ENCODE measurements at regions not wholly inside any gene's neighbourhood (a gene's known extent, or its start where the extent isn't known, plus 50 kb on each side); places are given as distances from the start of the nearest gene placed in this dataset.

DNA sequence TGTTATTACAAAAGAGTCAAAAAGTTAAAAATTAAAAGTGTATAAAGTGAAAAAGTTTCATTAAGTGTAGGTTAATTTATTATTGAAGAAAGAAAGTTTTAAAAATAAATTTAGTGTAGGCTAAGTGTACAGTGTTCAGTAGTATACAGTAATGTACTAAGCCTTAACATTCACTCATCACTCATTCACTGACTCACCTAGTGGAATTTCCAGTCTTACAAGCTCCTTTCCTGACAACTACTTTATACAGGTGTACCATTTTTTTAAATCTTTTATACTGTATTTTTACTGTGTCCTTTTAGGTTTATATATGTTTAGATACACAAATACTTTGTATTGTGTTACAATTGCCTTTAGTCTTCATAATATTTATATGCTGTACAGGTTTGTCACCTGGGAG is 530.2 kb upstream of the FAM174A start:
- H3K27ac ChIP-seq: no peak overlapping the region
- no peak for TF ChIP-seq ZFX (IDR thresholded peaks at IDR 0.05)
- TF ChIP-seq, protein P1, sequence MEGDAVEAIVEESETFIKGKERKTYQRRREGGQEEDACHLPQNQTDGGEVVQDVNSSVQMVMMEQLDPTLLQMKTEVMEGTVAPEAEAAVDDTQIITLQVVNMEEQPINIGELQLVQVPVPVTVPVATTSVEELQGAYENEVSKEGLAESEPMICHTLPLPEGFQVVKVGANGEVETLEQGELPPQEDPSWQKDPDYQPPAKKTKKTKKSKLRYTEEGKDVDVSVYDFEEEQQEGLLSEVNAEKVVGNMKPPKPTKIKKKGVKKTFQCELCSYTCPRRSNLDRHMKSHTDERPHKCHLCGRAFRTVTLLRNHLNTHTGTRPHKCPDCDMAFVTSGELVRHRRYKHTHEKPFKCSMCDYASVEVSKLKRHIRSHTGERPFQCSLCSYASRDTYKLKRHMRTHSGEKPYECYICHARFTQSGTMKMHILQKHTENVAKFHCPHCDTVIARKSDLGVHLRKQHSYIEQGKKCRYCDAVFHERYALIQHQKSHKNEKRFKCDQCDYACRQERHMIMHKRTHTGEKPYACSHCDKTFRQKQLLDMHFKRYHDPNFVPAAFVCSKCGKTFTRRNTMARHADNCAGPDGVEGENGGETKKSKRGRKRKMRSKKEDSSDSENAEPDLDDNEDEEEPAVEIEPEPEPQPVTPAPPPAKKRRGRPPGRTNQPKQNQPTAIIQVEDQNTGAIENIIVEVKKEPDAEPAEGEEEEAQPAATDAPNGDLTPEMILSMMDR (conservative IDR thresholded peaks at IDR 0.05): no peak

DNA sequence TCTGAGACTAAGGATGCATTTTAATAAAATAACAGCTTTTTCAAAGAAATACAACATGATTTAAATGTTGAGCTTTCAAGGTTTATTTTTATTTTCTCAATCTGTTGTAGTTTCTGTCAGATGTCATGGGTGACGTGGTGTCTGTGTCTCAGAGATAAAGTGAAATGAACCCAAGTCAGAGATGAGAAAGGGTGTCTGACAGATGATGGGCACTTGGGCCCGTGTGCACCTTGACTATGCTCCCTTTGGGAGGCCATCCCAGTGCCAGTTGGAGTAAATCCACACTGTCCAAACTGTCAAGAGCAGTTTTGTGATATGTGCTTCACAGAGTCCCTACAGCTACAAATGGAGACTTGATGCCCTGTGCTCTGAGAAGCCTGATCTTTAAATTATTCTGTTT is 536.9 kb upstream of the FAM174A start:
- TF ChIP-seq, protein P1 (conservative IDR thresholded peaks at IDR 0.05): no peak
- no peak for TF ChIP-seq ZFX (IDR thresholded peaks at IDR 0.05)

DNA sequence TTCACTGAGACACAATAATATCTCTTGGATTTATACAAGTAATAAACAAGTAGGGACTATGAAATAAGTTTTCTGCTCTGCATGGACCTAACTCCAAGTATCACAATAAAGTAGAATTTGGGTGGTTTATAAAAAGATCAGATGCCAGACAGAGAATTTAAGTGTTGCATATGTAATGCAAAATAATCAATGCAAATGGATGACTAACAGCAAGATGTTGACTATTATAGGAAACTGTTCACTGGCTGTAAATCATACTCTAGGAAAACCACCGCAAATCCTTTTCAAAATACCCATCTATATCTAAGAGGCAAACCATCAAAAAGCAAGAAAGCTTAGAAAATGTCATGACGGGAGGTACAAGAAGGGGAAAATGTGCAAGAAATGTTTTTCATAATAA is 539.8 kb upstream of the FAM174A start:
- no peak for TF ChIP-seq ZFX (IDR thresholded peaks at IDR 0.05)
- TF ChIP-seq, protein P1 (conservative IDR thresholded peaks at IDR 0.05): no peak
- no peak overlapping the region for H3K27ac ChIP-seq

More for the DNA sequence above, 536.9 kb upstream of the FAM174A start:
- H3K27ac ChIP-seq: no peak overlapping the region

DNA sequence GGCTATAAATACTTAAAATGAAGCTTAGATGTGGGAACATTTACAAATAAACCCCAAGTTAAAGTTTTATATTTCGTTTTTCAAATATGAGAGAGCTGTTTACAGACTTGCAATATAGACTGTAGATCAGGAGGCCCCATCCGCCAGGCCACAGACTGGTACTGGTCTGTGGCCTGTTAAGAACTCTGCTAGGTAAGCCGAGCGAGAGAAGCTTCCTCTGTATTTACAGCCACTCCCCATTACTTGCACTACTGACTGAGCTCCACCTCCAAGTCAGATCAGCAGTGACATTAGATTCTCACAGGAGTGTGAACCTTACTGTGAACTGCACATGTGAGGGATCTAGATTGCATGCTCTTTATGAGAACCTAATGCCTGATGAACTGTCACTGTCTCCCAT is 561.4 kb upstream of the FAM174A start:
- H3K27ac ChIP-seq: no peak overlapping the region
- no peak for TF ChIP-seq ZFX (IDR thresholded peaks at IDR 0.05)
- TF ChIP-seq, protein P1 (conservative IDR thresholded peaks at IDR 0.05): no peak

DNA sequence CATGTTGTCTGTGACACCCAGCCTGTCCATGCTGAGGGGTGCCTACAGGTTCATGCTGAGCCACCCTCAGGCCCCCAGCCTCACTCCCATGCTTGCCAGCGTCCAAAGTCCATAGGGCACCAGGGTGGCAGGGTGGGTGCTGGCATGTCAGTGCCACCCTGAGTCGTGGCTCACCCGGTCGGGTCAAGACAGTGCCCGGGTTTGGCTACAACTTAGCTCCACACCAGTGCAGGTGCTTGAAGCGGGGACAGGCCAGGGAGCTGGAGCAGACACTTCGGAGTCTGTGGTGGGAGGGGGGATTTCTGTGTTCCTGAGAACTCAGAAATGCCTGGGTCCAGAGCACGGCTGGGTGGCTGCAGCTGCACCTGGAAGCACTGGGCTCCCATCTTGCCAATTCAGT is 579.2 kb upstream of the FAM174A start:
- no peak for TF ChIP-seq ZFX (IDR thresholded peaks at IDR 0.05)
- TF ChIP-seq, protein P1 (conservative IDR thresholded peaks at IDR 0.05): no peak
- H3K27ac ChIP-seq: no peak overlapping the region

DNA sequence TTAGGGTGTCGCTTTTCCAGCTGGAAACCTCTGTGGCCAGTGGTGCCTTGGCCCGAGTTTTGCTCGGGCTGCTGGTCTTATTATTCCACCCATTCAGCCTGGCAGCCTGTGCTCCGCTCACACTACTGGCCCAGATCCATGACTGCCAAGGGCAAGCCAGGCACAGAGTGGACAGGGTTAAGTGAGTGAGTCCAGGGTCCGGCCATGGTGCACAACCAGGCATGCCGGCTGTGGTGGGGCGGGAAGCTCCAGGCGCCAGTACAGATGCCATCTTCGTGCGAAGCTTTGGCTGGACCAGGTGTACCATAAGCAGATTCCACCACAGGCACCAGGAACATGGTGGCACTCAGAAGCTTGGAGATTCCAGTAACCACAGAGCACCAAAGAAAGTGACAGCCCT is 580.2 kb upstream of the FAM174A start:
- TF ChIP-seq, protein P1 (conservative IDR thresholded peaks at IDR 0.05): no peak
- no peak overlapping the region for H3K27ac ChIP-seq

DNA sequence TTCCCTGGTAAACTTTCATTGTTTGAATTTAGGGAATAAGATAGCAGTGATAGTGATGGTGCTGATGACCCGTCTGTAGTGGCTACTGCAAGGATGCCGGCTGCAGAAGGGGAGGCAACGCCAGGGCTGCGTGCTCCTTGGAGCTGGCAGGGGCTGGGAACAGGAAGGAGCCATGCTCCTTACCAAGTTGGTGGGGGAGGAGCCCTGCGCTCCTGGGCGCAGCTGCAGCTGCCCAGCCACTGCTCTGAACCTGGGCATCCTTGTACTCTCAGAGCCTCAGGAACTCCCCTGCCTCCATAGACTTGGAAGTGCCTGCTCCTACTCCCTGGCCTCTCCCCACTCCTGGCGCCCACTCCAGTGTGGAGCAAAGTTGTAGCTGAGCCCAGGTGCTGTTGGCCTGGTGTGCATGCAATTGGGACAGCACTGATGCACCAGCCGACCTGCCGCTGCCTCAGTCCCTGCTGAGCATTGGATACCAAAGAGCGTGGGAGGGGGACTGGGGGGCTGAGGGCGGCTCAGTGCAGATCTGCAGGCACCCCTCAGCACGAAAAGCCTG is 585.1 kb upstream of the FAM174A start:
- TF ChIP-seq, protein P1 (conservative IDR thresholded peaks at IDR 0.05): no peak
- TF ChIP-seq ZFX (IDR thresholded peaks at IDR 0.05): no peak
- no peak overlapping the region for H3K27ac ChIP-seq

Measured in C4-2B (cell line).